LoVo (cell line): ENCODE measurements at regions not wholly inside any gene's neighbourhood (a gene's known extent, or its start where the extent isn't known, plus 50 kb on each side); places are given as distances from the start of the nearest gene placed in this dataset.

ENCODE experiments used
- DNase-seq: peaks from one replicate; pipeline ENCODE4 v3.0.0-alpha.2; 2016; ENCODE audit warnings: low spot score

- no peak for DNase-seq
Measured at GRCh38 chr13:103799028-103799427, 732.8 kb upstream of the SLC10A2 start.

- no peak for DNase-seq
Measured at GRCh38 chr13:103795892-103796478, 729.8 kb upstream of the SLC10A2 start.

GRCh38 chr13:103794526-103794925 lies 728.3 kb upstream of the SLC10A2 start:
- DNase-seq = no peak

GRCh38 chr13:103788061-103788652 lies 721.9 kb upstream of the SLC10A2 start:
- DNase-seq = no peak

- peak; percentile 2 for DNase-seq
Measured at GRCh38 chr13:103772576-103772975, 706.4 kb upstream of the SLC10A2 start.

GRCh38 chr13:103762523-103762922 lies 696.3 kb upstream of the SLC10A2 start:
- no peak for DNase-seq

GRCh38 chr13:103759361-103759760 lies 693.1 kb upstream of the SLC10A2 start:
- DNase-seq = no peak

GRCh38 chr13:103758222-103758621 lies 692.0 kb upstream of the SLC10A2 start:
- DNase-seq = no peak

GRCh38 chr13:103757361-103757760 lies 691.1 kb upstream of the SLC10A2 start:
- DNase-seq = no peak

GRCh38 chr13:103754783-103755182 lies 688.6 kb upstream of the SLC10A2 start:
- no peak for DNase-seq

- DNase-seq = no peak
Measured at GRCh38 chr13:103734837-103735236, 668.6 kb upstream of the SLC10A2 start.

GRCh38 chr13:103731959-103732358 lies 665.7 kb upstream of the SLC10A2 start:
- DNase-seq = no peak

GRCh38 chr13:103730407-103730806 lies 664.2 kb upstream of the SLC10A2 start:
- no peak for DNase-seq

GRCh38 chr13:103726808-103727207 lies 660.6 kb upstream of the SLC10A2 start:
- DNase-seq = no peak

- no peak for DNase-seq
Measured at GRCh38 chr13:103716718-103717117, 650.5 kb upstream of the SLC10A2 start.

- DNase-seq = no peak
Measured at GRCh38 chr13:103715335-103715734, 649.1 kb upstream of the SLC10A2 start.

GRCh38 chr13:103703246-103703645 lies 637.0 kb upstream of the SLC10A2 start:
- DNase-seq = no peak

GRCh38 chr13:103698000-103698399 lies 631.8 kb upstream of the SLC10A2 start:
- DNase-seq = no peak

GRCh38 chr13:103695320-103695719 lies 629.1 kb upstream of the SLC10A2 start:
- DNase-seq = no peak

GRCh38 chr13:103694471-103694870 lies 628.3 kb upstream of the SLC10A2 start:
- DNase-seq = no peak

GRCh38 chr13:103694033-103694432 lies 627.8 kb upstream of the SLC10A2 start:
- DNase-seq = no peak

- DNase-seq = no peak
Measured at GRCh38 chr13:103692442-103692841, 626.2 kb upstream of the SLC10A2 start.

- DNase-seq = no peak
Measured at GRCh38 chr13:103676329-103676728, 610.1 kb upstream of the SLC10A2 start.

GRCh38 chr13:103671547-103671946 lies 605.3 kb upstream of the SLC10A2 start:
- DNase-seq = no peak
